ENCODE measurements at regions not wholly inside any gene's neighbourhood (a gene's known extent, or its start where the extent isn't known, plus 50 kb on each side); places are given as distances from the start of the nearest gene placed in this dataset.

- TF ChIP-seq CTCF (IDR thresholded peaks at IDR 0.05; ENCODE audit: partially characterized antibody, unreplicated experiment) = no peak
- Mint-ChIP-seq H3K4me3 (ENCODE audit: unreplicated experiment) (no peak overlapping the region), H3K27me3 (ENCODE audit: unreplicated experiment) (no peaks in the 10 kb centered on the region), H3K27ac (ENCODE audit: unreplicated experiment) (no peak overlapping the region), H3K36me3 (ENCODE audit: unreplicated experiment) (no peaks in the 10 kb centered on the region), H3K9me3 (ENCODE audit: unreplicated experiment) (no peaks in the 10 kb centered on the region), H3K4me1 (ENCODE audit: low read depth, unreplicated experiment) (peaks cover 4% of the 10 kb centered on the region)
- DNase-seq = no peak
These were observed 192.9 kb upstream of the IL12A start for GRCh38 chr3:159795681-159796175.

DNA sequence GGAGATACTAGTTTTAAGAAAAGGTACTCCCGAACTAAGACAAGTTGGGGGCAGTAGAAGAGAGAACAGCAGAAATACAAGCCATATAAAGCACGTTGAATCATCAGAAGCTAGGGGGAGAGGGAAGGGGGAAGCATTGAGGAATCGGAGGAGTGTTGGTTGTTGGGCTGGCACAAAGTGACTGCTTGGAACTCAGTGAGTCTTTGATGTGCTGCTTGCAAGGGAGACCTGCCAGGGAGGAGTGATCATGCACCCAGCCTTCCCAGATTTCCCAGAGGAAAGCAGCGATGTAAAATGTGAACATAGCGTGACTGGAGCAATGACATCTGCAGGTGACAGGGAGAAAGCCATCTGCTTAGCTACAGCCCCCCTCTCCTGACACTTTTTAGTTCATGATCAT is 192.4 kb upstream of the IL12A start:
- Mint-ChIP-seq H3K4me1 (ENCODE audit: low read depth, unreplicated experiment) (peaks cover 4% of the 10 kb centered on the region), H3K9me3 (ENCODE audit: unreplicated experiment) (no peaks in the 10 kb centered on the region), H3K27me3 (ENCODE audit: unreplicated experiment) (no peaks in the 10 kb centered on the region), H3K27ac (ENCODE audit: unreplicated experiment) (no peak overlapping the region), H3K4me3 (ENCODE audit: unreplicated experiment) (no peak overlapping the region), H3K36me3 (ENCODE audit: unreplicated experiment) (no peaks in the 10 kb centered on the region)
- no peak for DNase-seq
- TF ChIP-seq CTCF (IDR thresholded peaks at IDR 0.05; ENCODE audit: partially characterized antibody, unreplicated experiment) = no peak

GRCh38 chr3:159796744-159797143 is 191.9 kb upstream of the IL12A start:
- no peaks in the 10 kb centered on the region for H3K27me3 Mint-ChIP-seq (ENCODE audit: unreplicated experiment)
- H3K9me3 Mint-ChIP-seq (ENCODE audit: unreplicated experiment) = no peaks in the 10 kb centered on the region
- no peak for DNase-seq
- TF ChIP-seq CTCF (IDR thresholded peaks at IDR 0.05; ENCODE audit: partially characterized antibody, unreplicated experiment) = no peak
- no peak overlapping the region for H3K27ac Mint-ChIP-seq (ENCODE audit: unreplicated experiment)
- no peaks in the 10 kb centered on the region for H3K36me3 Mint-ChIP-seq (ENCODE audit: unreplicated experiment)
- H3K4me1 Mint-ChIP-seq (ENCODE audit: low read depth, unreplicated experiment) = peaks cover 4% of the 10 kb centered on the region
- no peak overlapping the region for H3K4me3 Mint-ChIP-seq (ENCODE audit: unreplicated experiment)

- H3K4me1 Mint-ChIP-seq (ENCODE audit: low read depth, unreplicated experiment) = peaks cover 4% of the 10 kb centered on the region
- DNase-seq = no peak
- no peaks in the 10 kb centered on the region for H3K9me3 Mint-ChIP-seq (ENCODE audit: unreplicated experiment)
- TF ChIP-seq CTCF (IDR thresholded peaks at IDR 0.05; ENCODE audit: partially characterized antibody, unreplicated experiment) = no peak
- H3K4me3 Mint-ChIP-seq (ENCODE audit: unreplicated experiment) = no peak overlapping the region
- H3K27me3 Mint-ChIP-seq (ENCODE audit: unreplicated experiment) = no peaks in the 10 kb centered on the region
- no peaks in the 10 kb centered on the region for H3K36me3 Mint-ChIP-seq (ENCODE audit: unreplicated experiment)
- no peak overlapping the region for H3K27ac Mint-ChIP-seq (ENCODE audit: unreplicated experiment)
These were observed 190.9 kb upstream of the IL12A start for GRCh38 chr3:159797771-159798170.

DNA sequence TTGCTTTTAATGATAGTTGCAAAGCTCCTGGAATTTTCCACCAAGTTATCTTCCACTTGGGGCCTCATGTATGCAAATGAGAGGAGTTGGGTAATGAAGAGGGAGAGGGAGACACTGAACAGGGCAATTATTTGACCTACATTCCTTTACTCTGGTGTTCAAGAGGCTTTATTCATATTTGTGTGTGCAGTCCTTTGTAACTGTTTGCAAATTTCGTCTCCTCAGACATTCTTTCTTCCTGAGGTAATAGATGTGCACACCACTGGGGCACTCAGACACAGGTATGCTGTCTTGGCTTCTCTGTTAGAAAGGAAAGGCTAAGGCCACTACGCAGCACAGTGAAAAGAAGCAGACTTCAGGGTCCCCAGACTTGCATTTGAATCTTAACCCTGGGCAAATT is 189.7 kb upstream of the IL12A start:
- no peaks in the 10 kb centered on the region for H3K27me3 Mint-ChIP-seq (ENCODE audit: unreplicated experiment)
- peaks cover 4% of the 10 kb centered on the region for H3K4me1 Mint-ChIP-seq (ENCODE audit: low read depth, unreplicated experiment)
- no peaks in the 10 kb centered on the region for H3K9me3 Mint-ChIP-seq (ENCODE audit: unreplicated experiment)
- no peak overlapping the region for H3K4me3 Mint-ChIP-seq (ENCODE audit: unreplicated experiment)
- DNase-seq = no peak
- H3K27ac Mint-ChIP-seq (ENCODE audit: unreplicated experiment) = no peak overlapping the region
- TF ChIP-seq CTCF (IDR thresholded peaks at IDR 0.05; ENCODE audit: partially characterized antibody, unreplicated experiment) = no peak
- H3K36me3 Mint-ChIP-seq (ENCODE audit: unreplicated experiment) = no peaks in the 10 kb centered on the region
